Chondrocyte (in vitro differentiated cells): ENCODE measurements at regions not wholly inside any gene's neighbourhood (a gene's known extent, or its start where the extent isn't known, plus 50 kb on each side); places are given as distances from the start of the nearest gene placed in this dataset.

Experiments
- DNase-seq: peaks from one replicate; pipeline ENCODE4 v3.0.0; 2021; ENCODE audit warnings: mixed read lengths, low spot score
- H3K27ac Mint-ChIP-seq: one replicate; pipeline ENCODE4 v1.8.0; 2021; ENCODE audit warnings: mild to moderate bottlenecking, moderate library complexity, mixed read lengths; ENCODE audit not compliant: unreplicated experiment
- H3K27me3 Mint-ChIP-seq: 2 replicates; pipeline ENCODE4 v1.8.0; 2021; ENCODE audit warnings: low read depth, mixed read lengths
- H3K36me3 Mint-ChIP-seq: 2 replicates; pipeline ENCODE4 v1.8.0; 2021; ENCODE audit warnings: low read depth, mixed read lengths
- H3K4me1 Mint-ChIP-seq: 2 replicates; pipeline ENCODE4 v1.8.0; 2021; ENCODE audit warnings: low read depth, mild to moderate bottlenecking, mixed read lengths
- H3K4me3 Mint-ChIP-seq: one replicate; pipeline ENCODE4 v1.8.0; 2021; ENCODE audit warnings: mild to moderate bottlenecking, moderate library complexity, mixed read lengths; ENCODE audit not compliant: unreplicated experiment
- H3K9me3 Mint-ChIP-seq: 2 replicates; pipeline ENCODE4 v1.8.0; 2021; ENCODE audit warnings: low read depth, mixed read lengths
- TF ChIP-seq, protein P1 (sequence below): fragments of 200-600 bp; sonication (generic); IDR thresholded peaks from 2 replicates; pipeline ENCODE4 v1.5.0; 2021; ENCODE audit warnings: antibody characterized with exemption, mild to moderate bottlenecking, moderate library complexity

DNA sequence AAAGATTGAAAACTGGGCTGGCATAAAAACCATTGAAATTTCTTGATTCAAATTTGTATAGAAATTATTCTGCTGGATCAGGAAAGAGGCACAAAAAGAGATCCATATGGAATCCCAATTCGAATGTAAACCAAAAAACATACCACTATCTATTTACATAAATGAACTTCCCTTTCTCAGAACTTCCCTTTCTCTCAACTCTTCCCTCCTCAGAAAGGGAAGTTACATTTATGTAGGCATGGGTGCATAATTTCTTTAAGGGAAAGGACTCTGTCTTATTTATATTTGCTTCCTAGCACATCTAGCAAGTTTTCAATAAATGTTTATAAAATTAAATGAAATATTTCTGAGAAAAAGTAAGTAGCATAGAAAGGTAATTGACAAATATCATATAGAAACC, 398.1 kb upstream of the ATP5MC3 start:
- Mint-ChIP-seq H3K27ac (no peak overlapping the region), H3K36me3 (no peaks in the 10 kb centered on the region), H3K4me1 (no peaks in the 10 kb centered on the region), H3K9me3 (peaks cover 3% of the 10 kb centered on the region), H3K4me3 (no peak overlapping the region), H3K27me3 (peaks cover 3% of the 10 kb centered on the region)
- no peak for DNase-seq
- TF ChIP-seq, protein P1, sequence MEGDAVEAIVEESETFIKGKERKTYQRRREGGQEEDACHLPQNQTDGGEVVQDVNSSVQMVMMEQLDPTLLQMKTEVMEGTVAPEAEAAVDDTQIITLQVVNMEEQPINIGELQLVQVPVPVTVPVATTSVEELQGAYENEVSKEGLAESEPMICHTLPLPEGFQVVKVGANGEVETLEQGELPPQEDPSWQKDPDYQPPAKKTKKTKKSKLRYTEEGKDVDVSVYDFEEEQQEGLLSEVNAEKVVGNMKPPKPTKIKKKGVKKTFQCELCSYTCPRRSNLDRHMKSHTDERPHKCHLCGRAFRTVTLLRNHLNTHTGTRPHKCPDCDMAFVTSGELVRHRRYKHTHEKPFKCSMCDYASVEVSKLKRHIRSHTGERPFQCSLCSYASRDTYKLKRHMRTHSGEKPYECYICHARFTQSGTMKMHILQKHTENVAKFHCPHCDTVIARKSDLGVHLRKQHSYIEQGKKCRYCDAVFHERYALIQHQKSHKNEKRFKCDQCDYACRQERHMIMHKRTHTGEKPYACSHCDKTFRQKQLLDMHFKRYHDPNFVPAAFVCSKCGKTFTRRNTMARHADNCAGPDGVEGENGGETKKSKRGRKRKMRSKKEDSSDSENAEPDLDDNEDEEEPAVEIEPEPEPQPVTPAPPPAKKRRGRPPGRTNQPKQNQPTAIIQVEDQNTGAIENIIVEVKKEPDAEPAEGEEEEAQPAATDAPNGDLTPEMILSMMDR: no peak

DNA sequence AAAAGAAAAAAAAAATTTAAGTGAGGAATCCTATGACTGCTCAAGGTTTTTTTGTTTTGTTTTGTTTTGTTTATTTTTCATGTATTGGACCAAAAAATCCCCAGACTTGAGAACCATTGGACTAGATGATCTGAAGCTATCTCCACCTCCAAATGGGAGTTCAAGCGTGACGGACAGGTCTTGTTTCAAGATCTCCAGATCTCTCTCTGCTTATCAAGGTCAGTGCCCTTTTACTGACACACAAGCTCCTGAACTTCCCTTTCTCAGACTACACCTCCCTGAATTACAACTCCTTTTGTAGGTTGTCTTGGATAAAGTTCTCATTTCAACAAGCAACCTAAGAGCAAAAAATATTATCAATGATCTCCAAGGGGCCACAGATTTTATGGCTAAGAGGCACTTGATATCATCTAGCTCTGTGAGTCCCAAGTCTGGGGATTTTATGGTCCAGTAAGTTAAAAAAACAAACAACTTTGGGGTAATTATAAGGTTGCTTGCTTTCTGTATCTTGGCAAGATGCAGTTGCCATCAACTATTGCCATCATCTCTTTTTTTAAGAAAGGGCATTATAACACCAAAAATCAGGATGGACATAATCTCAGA, 396.0 kb upstream of the ATP5MC3 start:
- Mint-ChIP-seq H3K4me1 (no peaks in the 10 kb centered on the region), H3K27ac (no peak overlapping the region), H3K4me3 (no peak overlapping the region), H3K36me3 (no peaks in the 10 kb centered on the region), H3K27me3 (peaks cover 11% of the 10 kb centered on the region), H3K9me3 (peaks cover 3% of the 10 kb centered on the region)
- DNase-seq: no peak
- TF ChIP-seq, protein P1: no peak

DNA sequence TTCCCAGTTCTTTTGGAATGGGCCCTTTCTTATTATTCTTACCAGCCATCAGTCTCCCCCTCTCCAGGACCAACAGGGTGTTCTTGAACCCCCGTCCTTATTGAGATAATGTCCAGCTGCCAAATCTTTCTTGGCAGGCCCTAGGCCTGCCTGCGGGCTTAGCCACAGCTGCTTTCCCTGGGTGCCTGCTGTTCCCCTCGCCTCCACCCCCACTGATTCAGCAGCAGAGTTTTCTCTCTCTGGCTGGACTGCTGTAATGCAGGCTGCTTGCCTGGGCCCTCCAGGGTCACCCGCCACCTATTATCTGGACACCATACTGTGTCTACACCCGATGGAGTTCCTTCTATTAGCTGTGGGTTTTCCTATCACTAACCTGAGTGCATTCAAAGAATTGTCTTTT, 395.4 kb upstream of the ATP5MC3 start:
- Mint-ChIP-seq H3K36me3 (no peaks in the 10 kb centered on the region), H3K4me1 (no peaks in the 10 kb centered on the region), H3K4me3 (no peak overlapping the region), H3K9me3 (peaks cover 3% of the 10 kb centered on the region), H3K27me3 (peaks cover 11% of the 10 kb centered on the region), H3K27ac (no peak overlapping the region)
- no peak for DNase-seq
- TF ChIP-seq, protein P1: no peak

DNA sequence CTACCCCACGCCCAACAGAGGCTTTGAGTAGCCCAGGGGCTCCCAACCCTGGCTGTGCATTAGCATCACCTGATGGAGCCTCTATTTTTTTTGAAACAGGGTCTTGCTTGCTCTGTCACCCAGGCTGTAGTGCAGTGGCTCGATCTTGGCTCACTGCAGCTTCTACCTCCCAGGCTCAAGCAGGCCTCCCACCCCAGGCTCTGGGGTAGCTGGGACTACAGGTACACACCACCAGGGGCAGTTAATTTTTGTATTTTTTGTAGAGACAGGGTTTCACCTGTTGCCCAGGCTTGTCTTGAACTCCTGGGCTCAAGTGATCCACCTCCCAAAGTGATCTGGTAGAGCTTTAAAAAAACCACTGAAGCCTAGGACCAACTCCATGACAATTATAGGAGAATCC, 394.8 kb upstream of the ATP5MC3 start:
- peaks cover 11% of the 10 kb centered on the region for H3K27me3 Mint-ChIP-seq
- peaks cover 3% of the 10 kb centered on the region for H3K9me3 Mint-ChIP-seq
- H3K4me1 Mint-ChIP-seq: no peaks in the 10 kb centered on the region
- H3K4me3 Mint-ChIP-seq: no peak overlapping the region
- DNase-seq: no peak
- H3K36me3 Mint-ChIP-seq: no peaks in the 10 kb centered on the region
- TF ChIP-seq, protein P1: no peak
- no peak overlapping the region for H3K27ac Mint-ChIP-seq

DNA sequence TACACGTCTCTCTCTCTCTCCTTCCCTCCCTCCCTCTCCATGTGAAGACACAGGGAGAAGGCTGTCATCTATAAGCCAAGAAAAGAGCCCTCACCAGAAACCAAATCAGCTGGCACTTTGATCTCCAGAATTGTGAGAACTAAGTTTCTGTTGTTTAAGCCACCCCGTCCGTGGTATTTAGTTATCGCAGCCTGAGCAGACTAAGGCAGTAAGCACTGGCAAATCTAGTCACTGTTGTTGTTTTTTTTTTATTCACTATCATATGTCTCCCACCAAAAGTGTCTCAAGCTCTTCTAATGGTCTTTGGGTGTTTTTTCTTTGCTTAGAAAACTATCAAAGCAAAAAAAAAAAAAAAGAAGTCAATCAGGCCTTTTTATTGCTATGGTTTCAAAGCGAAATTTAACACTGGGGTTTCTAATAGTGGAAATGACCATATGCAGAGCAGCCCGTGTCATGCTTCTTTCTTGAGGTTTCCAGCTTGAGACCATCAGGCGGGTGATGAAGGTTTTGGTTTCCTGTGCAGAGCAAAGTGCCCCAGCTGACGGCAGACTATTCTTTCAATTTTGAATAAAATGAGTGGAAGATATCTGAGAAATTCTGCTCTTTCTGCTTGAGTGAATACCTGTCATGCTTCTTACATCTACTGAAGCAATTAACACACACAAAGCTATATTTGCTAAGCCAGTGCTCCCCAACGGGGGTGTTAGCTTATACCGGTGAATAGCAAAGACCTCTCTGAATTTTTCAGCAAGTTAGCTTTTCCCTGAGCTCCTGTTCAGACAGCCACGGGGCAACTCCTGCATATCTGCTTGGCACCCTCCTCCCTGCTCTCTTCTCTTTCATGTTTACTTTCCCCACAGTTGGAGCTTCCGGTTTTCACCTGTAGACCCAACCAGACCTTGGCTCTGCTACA, 394.1 kb upstream of the ATP5MC3 start:
- H3K36me3 Mint-ChIP-seq: no peaks in the 10 kb centered on the region
- DNase-seq: no peak
- no peak overlapping the region for H3K27ac Mint-ChIP-seq
- H3K4me1 Mint-ChIP-seq: no peaks in the 10 kb centered on the region
- TF ChIP-seq, protein P1: no peak
- H3K27me3 Mint-ChIP-seq: peaks cover 11% of the 10 kb centered on the region
- no peak overlapping the region for H3K4me3 Mint-ChIP-seq
- H3K9me3 Mint-ChIP-seq: peaks cover 3% of the 10 kb centered on the region
